Astrocyte (in vitro differentiated cells and primary cell): ENCODE measurements at regions not wholly inside any gene's neighbourhood (a gene's known extent, or its start where the extent isn't known, plus 50 kb on each side); places are given as distances from the start of the nearest gene placed in this dataset.

ENCODE experiments used
- DNase-seq: peaks from one replicate; pipeline ENCODE4 v3.0.0-alpha.2; 2010; ENCODE audit warnings: low read depth
- FAIRE-seq: peaks from 2 replicates; lab custom pipeline; 2011; peaks lifted over from hg19 to GRCh38; lab: Jason Lieb, UNC
- H2AFZ ChIP-seq: 2 replicates; pipeline ENCODE4 v1.6.0; 2012; ENCODE audit warnings: low read depth, low read length, inconsistent platforms
- H3K27ac ChIP-seq: 2 replicates; pipeline ENCODE4 v1.5.1; 2011; ENCODE audit warnings: low read depth, low read length, inconsistent platforms
- H3K27me3 ChIP-seq: 2 replicates; pipeline ENCODE4 v1.6.0; 2011; ENCODE audit warnings: low read length, inconsistent platforms; ENCODE audit not compliant: insufficient read depth
- H3K36me3 ChIP-seq: 2 replicates; pipeline ENCODE4 v1.5.1; 2011; ENCODE audit warnings: low read length, inconsistent platforms; ENCODE audit not compliant: insufficient read depth
- H3K4me1 ChIP-seq: 2 replicates; pipeline ENCODE4 v1.5.1; 2011; ENCODE audit warnings: low read length, inconsistent platforms; ENCODE audit not compliant: insufficient read depth
- H3K4me2 ChIP-seq: 2 replicates; pipeline ENCODE4 v1.6.0; 2012; ENCODE audit warnings: low read length, inconsistent platforms
- H3K4me3 ChIP-seq: 2 replicates; pipeline ENCODE4 v1.5.1; 2011; ENCODE audit warnings: low read depth, mild to moderate bottlenecking, low read length, inconsistent platforms; ENCODE audit not compliant: insufficient read depth
- H3K79me2 ChIP-seq: 2 replicates; pipeline ENCODE4 v1.6.0; 2012; ENCODE audit warnings: mild to moderate bottlenecking, low read length, inconsistent platforms; ENCODE audit not compliant: insufficient read depth
- H3K9ac ChIP-seq: 2 replicates; pipeline ENCODE4 v1.6.0; 2012; ENCODE audit warnings: mild to moderate bottlenecking, low read length, inconsistent platforms
- H3K9me3 ChIP-seq: 2 replicates; pipeline ENCODE4 v1.5.1; 2012; ENCODE audit warnings: low read depth, mild to moderate bottlenecking, low read length, inconsistent platforms; ENCODE audit not compliant: insufficient read depth
- H4K20me1 ChIP-seq: 2 replicates; pipeline ENCODE4 v1.6.0; 2012; ENCODE audit warnings: low read length, inconsistent platforms; ENCODE audit not compliant: insufficient read depth
- H3K27ac Mint-ChIP-seq: one replicate; pipeline ENCODE4 v1.8.0; 2021; ENCODE audit warnings: mild to moderate bottlenecking, mixed read lengths; ENCODE audit not compliant: unreplicated experiment
- H3K27me3 Mint-ChIP-seq: one replicate; pipeline ENCODE4 v1.8.0; 2021; ENCODE audit warnings: low read depth, mixed read lengths; ENCODE audit not compliant: unreplicated experiment
- H3K36me3 Mint-ChIP-seq: one replicate; pipeline ENCODE4 v1.8.0; 2021; ENCODE audit warnings: low read depth, mixed read lengths; ENCODE audit not compliant: unreplicated experiment
- H3K4me1 Mint-ChIP-seq: one replicate; pipeline ENCODE4 v1.8.0; 2021; ENCODE audit warnings: low read depth, mixed read lengths; ENCODE audit not compliant: unreplicated experiment
- H3K4me3 Mint-ChIP-seq: one replicate; pipeline ENCODE4 v1.8.0; 2021; ENCODE audit warnings: mild to moderate bottlenecking, moderate library complexity, mixed read lengths; ENCODE audit not compliant: unreplicated experiment
- H3K9me3 Mint-ChIP-seq: one replicate; pipeline ENCODE4 v1.8.0; 2021; ENCODE audit warnings: mild to moderate bottlenecking, mixed read lengths; ENCODE audit not compliant: unreplicated experiment
- EZH2 ChIP-seq: IDR thresholded peaks from 2 replicates; pipeline ENCODE4 v1.6.1; 2012; ENCODE audit warnings: mild to moderate bottlenecking, low read length, inconsistent platforms; ENCODE audit not compliant: insufficient read depth
- TF ChIP-seq, protein P1 (sequence below): IDR thresholded peaks from 2 replicates; pipeline ENCODE4 v1.5.1; 2011; ENCODE audit warnings: low read depth, mild to moderate bottlenecking, inconsistent platforms, low read length, moderate library complexity; ENCODE audit not compliant: insufficient read depth

DNA sequence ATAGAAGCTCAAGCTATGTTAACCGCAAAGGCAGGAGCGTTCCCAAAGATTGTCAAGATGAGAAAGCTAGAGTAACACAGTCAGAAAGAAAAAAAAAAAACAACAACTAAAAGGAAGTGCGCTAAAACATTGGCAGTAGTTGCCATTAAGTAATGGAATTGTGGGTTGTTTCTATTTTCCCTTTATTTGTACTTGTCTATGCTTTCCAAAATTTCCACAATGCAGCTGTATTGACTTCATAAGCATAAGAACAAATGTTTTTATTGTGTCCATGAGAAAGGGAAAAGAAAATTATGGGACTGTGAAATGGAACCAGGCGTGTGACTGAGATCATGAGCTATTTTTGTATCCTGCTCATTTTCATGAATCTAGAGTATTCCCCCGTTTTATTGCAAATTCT is 153.4 kb downstream of the TMEM114 start:
- Histone ChIP-seq H3K27ac (no peak overlapping the region), H3K4me1 (no peaks in the 10 kb centered on the region), H3K36me3 (no peaks in the 10 kb centered on the region), H3K9ac (no peak overlapping the region), H3K27me3 (no peaks in the 10 kb centered on the region), H2AFZ (no peak overlapping the region), H3K4me2 (no peak overlapping the region), H4K20me1 (no peaks in the 10 kb centered on the region), H3K4me3 (no peak overlapping the region), H3K9me3 (peaks cover 8% of the 10 kb centered on the region), H3K79me2 (no peaks in the 10 kb centered on the region)
- H3K36me3 Mint-ChIP-seq = no peaks in the 10 kb centered on the region
- DNase-seq = no peak
- TF ChIP-seq, protein P1, sequence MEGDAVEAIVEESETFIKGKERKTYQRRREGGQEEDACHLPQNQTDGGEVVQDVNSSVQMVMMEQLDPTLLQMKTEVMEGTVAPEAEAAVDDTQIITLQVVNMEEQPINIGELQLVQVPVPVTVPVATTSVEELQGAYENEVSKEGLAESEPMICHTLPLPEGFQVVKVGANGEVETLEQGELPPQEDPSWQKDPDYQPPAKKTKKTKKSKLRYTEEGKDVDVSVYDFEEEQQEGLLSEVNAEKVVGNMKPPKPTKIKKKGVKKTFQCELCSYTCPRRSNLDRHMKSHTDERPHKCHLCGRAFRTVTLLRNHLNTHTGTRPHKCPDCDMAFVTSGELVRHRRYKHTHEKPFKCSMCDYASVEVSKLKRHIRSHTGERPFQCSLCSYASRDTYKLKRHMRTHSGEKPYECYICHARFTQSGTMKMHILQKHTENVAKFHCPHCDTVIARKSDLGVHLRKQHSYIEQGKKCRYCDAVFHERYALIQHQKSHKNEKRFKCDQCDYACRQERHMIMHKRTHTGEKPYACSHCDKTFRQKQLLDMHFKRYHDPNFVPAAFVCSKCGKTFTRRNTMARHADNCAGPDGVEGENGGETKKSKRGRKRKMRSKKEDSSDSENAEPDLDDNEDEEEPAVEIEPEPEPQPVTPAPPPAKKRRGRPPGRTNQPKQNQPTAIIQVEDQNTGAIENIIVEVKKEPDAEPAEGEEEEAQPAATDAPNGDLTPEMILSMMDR = no peak
- no peak for TF ChIP-seq EZH2
- FAIRE-seq = no peak
- no peak overlapping the region for H3K4me3 Mint-ChIP-seq
- no peaks in the 10 kb centered on the region for H3K4me1 Mint-ChIP-seq
- peaks cover 4% of the 10 kb centered on the region for H3K27me3 Mint-ChIP-seq
- H3K9me3 Mint-ChIP-seq = peaks cover 3% of the 10 kb centered on the region
- no peak overlapping the region for H3K27ac Mint-ChIP-seq

DNA sequence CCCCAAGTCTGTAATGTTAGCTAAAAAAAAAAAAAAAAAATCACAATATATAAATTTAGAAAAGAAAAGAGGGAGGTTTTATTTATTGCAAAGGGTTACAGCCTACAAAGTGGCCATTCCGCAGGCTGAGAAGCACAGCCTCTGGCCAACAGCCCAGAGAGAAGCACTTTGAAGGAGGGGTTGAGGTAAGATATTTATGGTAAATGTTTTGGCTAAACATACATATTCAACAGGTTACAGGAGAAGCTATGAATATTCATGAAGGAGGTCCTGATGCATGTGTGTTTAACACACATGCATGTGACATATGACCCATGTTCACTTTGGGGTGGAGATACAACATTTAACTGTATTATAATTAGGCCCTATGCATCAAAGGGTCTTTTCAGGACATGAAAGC is 158.5 kb downstream of the TMEM114 start:
- Histone ChIP-seq H3K27me3 (no peaks in the 10 kb centered on the region), H4K20me1 (no peaks in the 10 kb centered on the region), H3K9ac (no peak overlapping the region), H3K4me2 (no peak overlapping the region), H3K36me3 (no peaks in the 10 kb centered on the region), H3K4me3 (no peak overlapping the region), H3K79me2 (no peaks in the 10 kb centered on the region), H3K4me1 (no peaks in the 10 kb centered on the region), H2AFZ (no peak overlapping the region), H3K27ac (no peak overlapping the region), H3K9me3 (peaks cover 3% of the 10 kb centered on the region)
- no peaks in the 10 kb centered on the region for H3K36me3 Mint-ChIP-seq
- H3K4me1 Mint-ChIP-seq = no peaks in the 10 kb centered on the region
- FAIRE-seq (no peak), DNase-seq (no peak)
- H3K4me3 Mint-ChIP-seq = no peak overlapping the region
- TF ChIP-seq, protein P1 = no peak
- TF ChIP-seq EZH2 = no peak
- H3K27ac Mint-ChIP-seq = no peak overlapping the region
- no peaks in the 10 kb centered on the region for H3K9me3 Mint-ChIP-seq
- no peaks in the 10 kb centered on the region for H3K27me3 Mint-ChIP-seq

DNA sequence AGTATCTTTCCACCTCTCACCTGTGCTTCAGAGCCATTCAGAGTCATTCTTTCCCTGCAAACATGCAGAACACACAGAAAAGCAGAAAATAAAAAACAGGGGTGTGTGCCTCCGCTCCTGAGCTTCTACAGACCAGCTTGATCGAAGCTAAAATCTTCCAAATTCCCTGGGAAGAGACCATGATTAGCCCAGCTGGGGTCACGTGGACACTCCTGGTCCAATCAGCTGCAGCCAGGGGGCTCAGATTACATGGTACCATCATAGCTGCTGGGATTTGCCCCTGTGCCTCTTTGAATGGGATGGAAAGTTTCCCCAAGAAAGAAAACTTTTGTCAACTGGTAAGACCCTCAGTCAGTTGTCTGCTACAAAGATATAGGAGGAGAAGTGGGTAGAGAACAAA is 159.9 kb downstream of the TMEM114 start:
- Histone ChIP-seq H3K27ac (no peak overlapping the region), H3K79me2 (no peaks in the 10 kb centered on the region), H3K27me3 (no peaks in the 10 kb centered on the region), H3K9me3 (peaks cover 3% of the 10 kb centered on the region), H3K4me2 (no peak overlapping the region), H2AFZ (no peak overlapping the region), H3K4me1 (no peaks in the 10 kb centered on the region), H3K9ac (no peak overlapping the region), H3K4me3 (no peak overlapping the region), H4K20me1 (no peaks in the 10 kb centered on the region), H3K36me3 (no peaks in the 10 kb centered on the region)
- no peak for TF ChIP-seq EZH2
- TF ChIP-seq, protein P1 = no peak
- Mint-ChIP-seq H3K4me3 (no peak overlapping the region), H3K9me3 (no peaks in the 10 kb centered on the region), H3K27me3 (no peaks in the 10 kb centered on the region), H3K4me1 (no peaks in the 10 kb centered on the region), H3K36me3 (no peaks in the 10 kb centered on the region), H3K27ac (no peak overlapping the region)
- no peak for FAIRE-seq
- no peak for DNase-seq
